ENCODE measurements at regions not wholly inside any gene's neighbourhood (a gene's known extent, or its start where the extent isn't known, plus 50 kb on each side); places are given as distances from the start of the nearest gene placed in this dataset.

GRCh38 chr12:92342574-92342973 is 196.9 kb upstream of the BTG1 start:
- TF ChIP-seq POLR2A (IDR thresholded peaks at IDR 0.05; ENCODE audit: low read depth, low read length), result no peak
- no peak for TF ChIP-seq POLR2AphosphoS5 (IDR thresholded peaks at IDR 0.05; ENCODE audit: low read depth, low read length)
- TF ChIP-seq TAF1 (IDR thresholded peaks at IDR 0.05; ENCODE audit: borderline replicate concordance, low read depth, low read length), result no peak
